ENCODE measurements at regions not wholly inside any gene's neighbourhood (a gene's known extent, or its start where the extent isn't known, plus 50 kb on each side); places are given as distances from the start of the nearest gene placed in this dataset.

GRCh38 chr10:6877336-6877721 is 297.3 kb upstream of the PRKCQ start:
- no peak for TF ChIP-seq SP1 (IDR thresholded peaks at IDR 0.05)
- TF ChIP-seq TARDBP (IDR thresholded peaks at IDR 0.05): no peak
- no peak for TF ChIP-seq SUZ12 (IDR thresholded peaks at IDR 0.05)

All from HEK293T (cell line).